GM18909 (cell line): ENCODE measurements at regions not wholly inside any gene's neighbourhood (a gene's known extent, or its start where the extent isn't known, plus 50 kb on each side); places are given as distances from the start of the nearest gene placed in this dataset.

Source experiments
- ATAC-seq: cut with Tn5 transposase; IDR thresholded peaks from one replicate; pipeline ENCODE4 v1.9.1; 2021; ENCODE audit warnings: mild to moderate bottlenecking; ENCODE audit not compliant: unreplicated experiment, poor library complexity

- no peak for ATAC-seq
These were observed 241.5 kb downstream of the GXYLT1 start for GRCh38 chr12:41903014-41903708.

- no peak for ATAC-seq
These were observed 245.1 kb downstream of the GXYLT1 start for GRCh38 chr12:41899577-41899976.

- ATAC-seq, result no peak
These were observed 247.1 kb downstream of the GXYLT1 start for GRCh38 chr12:41897593-41897992.

GRCh38 chr12:41893491-41893890, 251.2 kb downstream of the GXYLT1 start:
- no peak for ATAC-seq

GRCh38 chr12:41892302-41892701, 252.4 kb downstream of the GXYLT1 start:
- ATAC-seq, result no peak

GRCh38 chr12:41891226-41891625, 253.4 kb downstream of the GXYLT1 start:
- no peak for ATAC-seq

- ATAC-seq, result no peak
These were observed 256.4 kb downstream of the GXYLT1 start for GRCh38 chr12:41888285-41888684.

- no peak for ATAC-seq
These were observed 262.5 kb downstream of the GXYLT1 start for GRCh38 chr12:41881891-41882805.

GRCh38 chr12:41869432-41869831, 275.2 kb downstream of the GXYLT1 start:
- no peak for ATAC-seq

- no peak for ATAC-seq
These were observed 277.7 kb downstream of the GXYLT1 start for GRCh38 chr12:41866878-41867430.

GRCh38 chr12:41856228-41856627, 288.4 kb downstream of the GXYLT1 start:
- ATAC-seq, result no peak

GRCh38 chr12:41850046-41850445, 294.6 kb downstream of the GXYLT1 start:
- no peak for ATAC-seq

- ATAC-seq, result no peak
These were observed 298.0 kb downstream of the GXYLT1 start for GRCh38 chr12:41846718-41847117.

- no peak for ATAC-seq
These were observed 308.3 kb downstream of the GXYLT1 start for GRCh38 chr12:41836416-41836815.

- ATAC-seq, result no peak
These were observed 309.1 kb downstream of the GXYLT1 start for GRCh38 chr12:41835556-41835955.

GRCh38 chr12:41819948-41820347, 324.7 kb downstream of the GXYLT1 start:
- no peak for ATAC-seq

GRCh38 chr12:41804026-41804425, 340.6 kb downstream of the GXYLT1 start:
- ATAC-seq, result no peak

- ATAC-seq, result no peak
These were observed 341.9 kb downstream of the GXYLT1 start for GRCh38 chr12:41802803-41803202.

GRCh38 chr12:41801261-41801660, 343.4 kb downstream of the GXYLT1 start:
- no peak for ATAC-seq

- no peak for ATAC-seq
These were observed 345.0 kb downstream of the GXYLT1 start for GRCh38 chr12:41799671-41800070.

- no peak for ATAC-seq
These were observed 348.8 kb downstream of the GXYLT1 start for GRCh38 chr12:41795910-41796309.
